ENCODE measurements at regions not wholly inside any gene's neighbourhood (a gene's known extent, or its start where the extent isn't known, plus 50 kb on each side); places are given as distances from the start of the nearest gene placed in this dataset.

GRCh38 chr18:75652528-75652927, 225.0 kb upstream of the SMIM21 start:
- DNase-seq, result no peak

- DNase-seq, result no peak
These were observed 217.4 kb upstream of the SMIM21 start for GRCh38 chr18:75644871-75645270.

- no peak for DNase-seq
These were observed 215.6 kb upstream of the SMIM21 start for GRCh38 chr18:75643083-75643482.

- DNase-seq, result no peak
These were observed 211.9 kb upstream of the SMIM21 start for GRCh38 chr18:75639472-75639831.

- DNase-seq, result no peak
These were observed 211.4 kb upstream of the SMIM21 start for GRCh38 chr18:75638776-75639471.

GRCh38 chr18:75638223-75638775, 210.8 kb upstream of the SMIM21 start:
- no peak for DNase-seq

GRCh38 chr18:75635096-75635495, 207.6 kb upstream of the SMIM21 start:
- peak; percentile 13 for DNase-seq

- DNase-seq, result no peak
These were observed 198.5 kb upstream of the SMIM21 start for GRCh38 chr18:75625966-75626365.

- DNase-seq, result no peak
These were observed 197.4 kb upstream of the SMIM21 start for GRCh38 chr18:75624869-75625268.

- DNase-seq, result no peak
These were observed 194.3 kb upstream of the SMIM21 start for GRCh38 chr18:75621818-75622217.

GRCh38 chr18:75618146-75618545, 190.6 kb upstream of the SMIM21 start:
- DNase-seq, result no peak

- no peak for DNase-seq
These were observed 185.0 kb upstream of the SMIM21 start for GRCh38 chr18:75612456-75612855.

GRCh38 chr18:75607701-75608100, 180.2 kb upstream of the SMIM21 start:
- no peak for DNase-seq

GRCh38 chr18:75592527-75592926, 165.0 kb upstream of the SMIM21 start:
- no peak for DNase-seq

- DNase-seq, result no peak
These were observed 160.9 kb upstream of the SMIM21 start for GRCh38 chr18:75588412-75588811.

- DNase-seq, result no peak
These were observed 159.6 kb upstream of the SMIM21 start for GRCh38 chr18:75587131-75587530.

- no peak for DNase-seq
These were observed 158.8 kb upstream of the SMIM21 start for GRCh38 chr18:75586130-75586889.

GRCh38 chr18:75582940-75583339, 155.4 kb upstream of the SMIM21 start:
- no peak for DNase-seq

- no peak for DNase-seq
These were observed 154.9 kb upstream of the SMIM21 start for GRCh38 chr18:75582406-75582821.

GRCh38 chr18:75581336-75582131, 154.0 kb upstream of the SMIM21 start:
- DNase-seq, result no peak

GRCh38 chr18:75574187-75574586, 146.7 kb upstream of the SMIM21 start:
- no peak for DNase-seq

GRCh38 chr18:75563150-75563549, 135.6 kb upstream of the SMIM21 start:
- no peak for DNase-seq

- no peak for DNase-seq
These were observed 134.7 kb upstream of the SMIM21 start for GRCh38 chr18:75562216-75562615.

All from NCI-H2029 treated with DMSO at 0.1 percent for 48 hours (cell line).